ENCODE measurements at regions not wholly inside any gene's neighbourhood (a gene's known extent, or its start where the extent isn't known, plus 50 kb on each side); places are given as distances from the start of the nearest gene placed in this dataset.

DNA sequence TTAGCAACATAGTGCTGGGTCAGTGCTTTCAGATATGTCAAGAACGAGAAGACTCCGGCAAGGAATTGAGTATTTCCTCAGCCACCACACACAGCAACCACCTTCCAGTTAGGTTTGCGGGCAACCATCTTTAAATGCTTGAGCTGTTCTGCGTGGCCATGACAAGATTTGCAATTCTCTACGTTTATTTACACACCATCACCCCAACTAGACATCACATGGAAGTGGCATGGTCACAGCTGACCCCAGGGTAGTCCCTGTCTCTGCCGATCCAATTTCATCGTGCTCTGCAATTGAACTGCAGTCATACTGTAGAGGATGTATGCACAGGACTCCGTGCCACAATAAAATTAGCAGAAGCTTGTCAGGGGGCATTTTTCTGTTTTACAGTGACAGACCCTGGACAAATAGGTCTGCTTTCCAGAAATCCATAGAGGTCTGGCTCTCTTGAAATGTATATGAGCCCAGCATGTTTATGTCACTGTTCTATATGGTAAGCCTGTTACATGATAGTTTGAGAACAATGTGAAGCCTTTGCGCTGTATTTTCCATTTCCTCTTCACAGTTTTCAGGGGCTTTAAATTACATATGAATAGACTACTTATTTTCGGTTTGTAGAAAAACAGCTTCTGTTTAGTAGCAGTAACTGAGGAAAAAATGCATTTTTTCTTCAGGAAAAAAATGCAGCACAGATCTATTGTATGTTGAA, 605.2 kb downstream of the NR4A2 start:
- Histone ChIP-seq H2BK5ac (ENCODE audit: low read depth, low read length, poor library complexity, severe bottlenecking) (no peak overlapping the region), H3K4ac (ENCODE audit: low read depth in 1 of 2, low read length in 2 of 2) (no peak overlapping the region), H2AK5ac (ENCODE audit: low read length, severe bottlenecking) (no peak overlapping the region), H3K27me3 (ENCODE audit: control insufficient read depth in 1 of 2, insufficient read depth in 1 of 2, low read length in 2 of 2) (no peaks in the 10 kb centered on the region), H3K4me1 (ENCODE audit: control insufficient read depth, insufficient read depth, low read depth, low read length) (no peaks in the 10 kb centered on the region), H3K23ac (ENCODE audit: low read length in 2 of 2) (no peak overlapping the region), H2BK120ac (ENCODE audit: low read depth, low read length) (no peak overlapping the region), H4K8ac (ENCODE audit: low read length) (no peak overlapping the region), H3K14ac (ENCODE audit: low read length in 2 of 2) (no peak overlapping the region), H3K79me1 (replicated peaks; ENCODE audit: low read length, poor library complexity, severe bottlenecking) (no peaks in the 10 kb centered on the region), H3K36me3 (ENCODE audit: control insufficient read depth in 1 of 2, insufficient read depth in 2 of 2, low read depth in 1 of 2, low read length in 2 of 2) (no peaks in the 10 kb centered on the region), H3K4me3 (ENCODE audit: insufficient read depth in 1 of 2, low read depth in 1 of 2, low read length in 2 of 2) (peak overlapping the region in 1 of 2 experiments; percentile 58), H2BK12ac (ENCODE audit: low read length in 2 of 2) (no peak overlapping the region), H3K9me3 (ENCODE audit: control insufficient read depth, low read length) (no peaks in the 10 kb centered on the region), H3K18ac (ENCODE audit: low read depth in 1 of 2, low read length in 2 of 2) (no peak overlapping the region), H2AFZ (ENCODE audit: low read depth, low read length) (no peak overlapping the region), H3K27ac (ENCODE audit: low read length, poor library complexity, severe bottlenecking) (no peak overlapping the region), H2BK15ac (ENCODE audit: low read depth, poor library complexity, severe bottlenecking) (no peak overlapping the region), H3K4me2 (ENCODE audit: low read length, poor library complexity, severe bottlenecking) (no peak overlapping the region), H4K91ac (ENCODE audit: low read length) (no peak overlapping the region), H3K9ac (ENCODE audit: low read length) (no peak overlapping the region)
- no peak for DNase-seq
- WGBS = 43% methylated on average over 8 of the region's 10 CpGs

GRCh38 chr2:155722290-155722689, 610.2 kb downstream of the NR4A2 start:
- Histone ChIP-seq H3K18ac (ENCODE audit: low read depth in 1 of 2, low read length in 2 of 2) (no peak overlapping the region), H2BK5ac (ENCODE audit: low read depth, low read length, poor library complexity, severe bottlenecking) (no peak overlapping the region), H2AFZ (ENCODE audit: low read depth, low read length) (no peak overlapping the region), H3K9ac (ENCODE audit: low read length) (no peak overlapping the region), H3K4me2 (ENCODE audit: low read length, poor library complexity, severe bottlenecking) (no peak overlapping the region), H4K8ac (ENCODE audit: low read length) (no peak overlapping the region), H2BK120ac (ENCODE audit: low read depth, low read length) (no peak overlapping the region), H3K23ac (ENCODE audit: low read length in 2 of 2) (no peak overlapping the region), H3K4ac (ENCODE audit: low read depth in 1 of 2, low read length in 2 of 2) (no peak overlapping the region), H2AK5ac (ENCODE audit: low read length, severe bottlenecking) (no peak overlapping the region), H3K79me1 (replicated peaks; ENCODE audit: low read length, poor library complexity, severe bottlenecking) (no peaks in the 10 kb centered on the region), H3K27ac (ENCODE audit: low read length, poor library complexity, severe bottlenecking) (no peak overlapping the region), H3K9me3 (ENCODE audit: control insufficient read depth, low read length) (no peaks in the 10 kb centered on the region), H3K4me1 (ENCODE audit: control insufficient read depth, insufficient read depth, low read depth, low read length) (no peaks in the 10 kb centered on the region), H3K14ac (ENCODE audit: low read length in 2 of 2) (no peak overlapping the region), H3K27me3 (ENCODE audit: control insufficient read depth in 1 of 2, insufficient read depth in 1 of 2, low read length in 2 of 2) (no peaks in the 10 kb centered on the region), H4K91ac (ENCODE audit: low read length) (no peak overlapping the region), H2BK15ac (ENCODE audit: low read depth, poor library complexity, severe bottlenecking) (no peak overlapping the region), H3K36me3 (ENCODE audit: control insufficient read depth in 1 of 2, insufficient read depth in 2 of 2, low read depth in 1 of 2, low read length in 2 of 2) (no peaks in the 10 kb centered on the region), H2BK12ac (ENCODE audit: low read length in 2 of 2) (no peak overlapping the region), H3K4me3 (ENCODE audit: insufficient read depth in 1 of 2, low read depth in 1 of 2, low read length in 2 of 2) (no peak overlapping the region)
- WGBS = 85% methylated on average over 2 of the region's 3 CpGs
- DNase-seq = no peak

DNA sequence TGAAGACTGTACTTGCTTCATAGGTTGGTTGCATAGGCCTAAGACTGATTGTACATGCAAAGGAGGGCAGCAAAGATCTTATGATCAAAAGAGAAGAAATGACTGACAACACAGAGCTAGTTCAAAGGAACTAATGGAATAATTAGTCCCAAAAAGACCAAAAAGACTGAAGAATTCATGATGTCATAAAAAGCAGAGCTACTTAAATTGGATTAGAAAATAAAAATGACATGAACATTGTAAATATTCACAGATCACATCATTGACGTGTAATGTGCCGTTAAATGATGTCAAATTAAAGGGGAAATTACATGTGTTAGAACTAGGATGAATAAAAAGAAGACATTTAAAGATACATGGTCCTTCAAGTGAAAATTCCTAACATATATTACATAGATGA, 616.8 kb downstream of the NR4A2 start:
- Histone ChIP-seq H3K4ac (ENCODE audit: low read depth in 1 of 2, low read length in 2 of 2) (no peak overlapping the region), H3K27ac (ENCODE audit: low read length, poor library complexity, severe bottlenecking) (no peak overlapping the region), H3K9ac (ENCODE audit: low read length) (no peak overlapping the region), H2BK5ac (ENCODE audit: low read depth, low read length, poor library complexity, severe bottlenecking) (no peak overlapping the region), H2BK15ac (ENCODE audit: low read depth, poor library complexity, severe bottlenecking) (no peak overlapping the region), H2BK12ac (ENCODE audit: low read length in 2 of 2) (no peak overlapping the region), H3K18ac (ENCODE audit: low read depth in 1 of 2, low read length in 2 of 2) (no peak overlapping the region), H4K8ac (ENCODE audit: low read length) (no peak overlapping the region), H3K4me3 (ENCODE audit: insufficient read depth in 1 of 2, low read depth in 1 of 2, low read length in 2 of 2) (no peak overlapping the region), H2BK120ac (ENCODE audit: low read depth, low read length) (no peak overlapping the region), H3K79me1 (replicated peaks; ENCODE audit: low read length, poor library complexity, severe bottlenecking) (no peaks in the 10 kb centered on the region), H3K27me3 (ENCODE audit: control insufficient read depth in 1 of 2, insufficient read depth in 1 of 2, low read length in 2 of 2) (no peaks in the 10 kb centered on the region), H3K36me3 (ENCODE audit: control insufficient read depth in 1 of 2, insufficient read depth in 2 of 2, low read depth in 1 of 2, low read length in 2 of 2) (no peaks in the 10 kb centered on the region), H3K14ac (ENCODE audit: low read length in 2 of 2) (no peak overlapping the region), H3K4me1 (ENCODE audit: control insufficient read depth, insufficient read depth, low read depth, low read length) (no peaks in the 10 kb centered on the region), H3K4me2 (ENCODE audit: low read length, poor library complexity, severe bottlenecking) (no peak overlapping the region), H2AK5ac (ENCODE audit: low read length, severe bottlenecking) (no peak overlapping the region), H3K23ac (ENCODE audit: low read length in 2 of 2) (no peak overlapping the region), H4K91ac (ENCODE audit: low read length) (no peak overlapping the region), H3K9me3 (ENCODE audit: control insufficient read depth, low read length) (no peaks in the 10 kb centered on the region), H2AFZ (ENCODE audit: low read depth, low read length) (no peak overlapping the region)
- no peak for DNase-seq
- WGBS = no CpG with 5 or more reads among the region's 2 CpGs

- no peak overlapping the region for H4K8ac ChIP-seq (ENCODE audit: low read length)
- H3K4ac ChIP-seq (ENCODE audit: low read depth in 1 of 2, low read length in 2 of 2) = no peak overlapping the region
- H3K27ac ChIP-seq (ENCODE audit: low read length, poor library complexity, severe bottlenecking) = no peak overlapping the region
- H3K14ac ChIP-seq (ENCODE audit: low read length in 2 of 2) = no peak overlapping the region
- no peak overlapping the region for H3K9ac ChIP-seq (ENCODE audit: low read length)
- H2AK5ac ChIP-seq (ENCODE audit: low read length, severe bottlenecking) = no peak overlapping the region
- H4K91ac ChIP-seq (ENCODE audit: low read length) = no peak overlapping the region
- 100% methylated on average over 1 of the region's 1 CpG for WGBS
- H3K4me3 ChIP-seq (ENCODE audit: insufficient read depth in 1 of 2, low read depth in 1 of 2, low read length in 2 of 2) = no peak overlapping the region
- no peak overlapping the region for H2AFZ ChIP-seq (ENCODE audit: low read depth, low read length)
- H2BK5ac ChIP-seq (ENCODE audit: low read depth, low read length, poor library complexity, severe bottlenecking) = no peak overlapping the region
- no peaks in the 10 kb centered on the region for H3K9me3 ChIP-seq (ENCODE audit: control insufficient read depth, low read length)
- H2BK15ac ChIP-seq (ENCODE audit: low read depth, poor library complexity, severe bottlenecking) = no peak overlapping the region
- H3K23ac ChIP-seq (ENCODE audit: low read length in 2 of 2) = no peak overlapping the region
- no peak overlapping the region for H3K18ac ChIP-seq (ENCODE audit: low read depth in 1 of 2, low read length in 2 of 2)
- no peaks in the 10 kb centered on the region for H3K4me1 ChIP-seq (ENCODE audit: control insufficient read depth, insufficient read depth, low read depth, low read length)
- H3K4me2 ChIP-seq (ENCODE audit: low read length, poor library complexity, severe bottlenecking) = no peak overlapping the region
- no peak overlapping the region for H2BK12ac ChIP-seq (ENCODE audit: low read length in 2 of 2)
- no peaks in the 10 kb centered on the region for H3K79me1 ChIP-seq (replicated peaks; ENCODE audit: low read length, poor library complexity, severe bottlenecking)
- H2BK120ac ChIP-seq (ENCODE audit: low read depth, low read length) = no peak overlapping the region
- H3K36me3 ChIP-seq (ENCODE audit: control insufficient read depth in 1 of 2, insufficient read depth in 2 of 2, low read depth in 1 of 2, low read length in 2 of 2) = no peaks in the 10 kb centered on the region
- no peaks in the 10 kb centered on the region for H3K27me3 ChIP-seq (ENCODE audit: control insufficient read depth in 1 of 2, insufficient read depth in 1 of 2, low read length in 2 of 2)
- no peak for DNase-seq
Measured at GRCh38 chr2:155714983-155715382, 617.5 kb downstream of the NR4A2 start.
